ENCODE measurements at regions not wholly inside any gene's neighbourhood (a gene's known extent, or its start where the extent isn't known, plus 50 kb on each side); places are given as distances from the start of the nearest gene placed in this dataset.
A peak's percentile ranks its signal among the peaks of the same experiment; 100 is the strongest.
"Not testable (repeated sequence)": the region's sequence is repeated elsewhere in the genome, so short reads cannot be mapped to it uniquely, and the experiment has no call there.

DNA sequence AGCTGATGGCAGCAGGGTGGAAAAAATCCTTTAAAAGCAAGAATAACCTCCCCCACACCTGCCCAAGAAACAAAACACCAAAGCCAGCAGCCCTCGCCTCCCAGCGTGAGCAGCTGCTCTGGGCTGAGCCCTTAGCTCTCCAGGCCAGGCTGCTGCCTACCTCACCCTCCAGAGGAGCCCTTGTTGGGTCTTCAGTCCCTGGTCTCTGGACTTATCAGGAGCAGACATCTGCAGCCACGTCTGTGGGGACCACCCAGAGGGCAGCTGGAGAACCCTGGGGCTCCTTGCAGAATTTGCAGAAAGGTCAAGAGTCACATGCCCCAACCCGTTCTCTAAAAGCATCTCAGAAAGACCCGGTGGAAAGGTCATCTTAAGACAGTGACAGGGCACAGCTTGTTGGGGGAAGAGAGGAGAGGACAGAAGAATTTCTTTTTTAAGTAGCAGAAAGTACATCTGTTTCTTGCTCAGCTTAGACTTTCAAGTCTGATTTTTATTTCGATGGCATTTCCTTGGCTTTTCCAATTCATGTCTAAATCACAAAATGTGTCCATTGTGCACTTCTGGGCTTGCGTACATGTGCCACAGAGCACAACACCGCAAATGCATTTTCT lies 425.7 kb upstream of the NFE2L3 start:
- no peaks in the 10 kb centered on the region for H3K36me3 ChIP-seq (ENCODE audit: control insufficient read depth, insufficient read depth, low read length)
- no peak overlapping the region for H3K27ac ChIP-seq (ENCODE audit: low read depth, low read length)
- H3K27me3 ChIP-seq (ENCODE audit: control insufficient read depth, insufficient read depth, low read length) = no peaks in the 10 kb centered on the region
- H3K9ac ChIP-seq (ENCODE audit: low read length) = no peak overlapping the region
- H3K4me3 ChIP-seq (ENCODE audit: low read length) = no peak overlapping the region
- peaks cover 11% of the 10 kb centered on the region for H3K4me1 ChIP-seq (ENCODE audit: control insufficient read depth, insufficient read depth, low read length)

DNA sequence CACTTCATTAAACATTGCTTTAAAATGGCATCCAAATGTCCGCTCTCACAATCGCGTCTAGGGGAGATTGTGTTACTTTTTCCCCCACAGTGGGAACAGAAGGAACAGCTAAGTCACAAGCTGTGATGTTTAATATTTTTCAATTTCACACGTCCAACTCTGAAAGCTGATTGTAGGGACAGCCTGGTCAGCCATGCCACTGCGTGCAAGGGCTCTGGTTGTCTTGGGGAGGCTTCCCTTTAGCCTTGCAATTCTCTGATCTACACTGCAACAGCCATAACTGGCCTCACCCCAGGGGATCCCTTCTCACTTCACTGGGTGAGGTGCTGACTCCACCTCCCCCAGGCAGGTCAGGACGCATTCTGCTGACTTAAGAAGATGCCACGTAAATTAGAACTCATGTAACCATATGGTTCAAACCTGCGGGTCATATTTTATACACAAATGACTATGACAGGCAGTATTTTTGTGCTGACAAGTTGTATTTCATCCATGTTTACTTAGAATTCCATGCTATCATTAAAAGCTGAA lies 425.2 kb upstream of the NFE2L3 start:
- Histone ChIP-seq H3K36me3 (ENCODE audit: control insufficient read depth, insufficient read depth, low read length) (no peaks in the 10 kb centered on the region), H3K27ac (ENCODE audit: low read depth, low read length) (no peak overlapping the region), H3K9ac (ENCODE audit: low read length) (no peak overlapping the region), H3K4me3 (ENCODE audit: low read length) (no peak overlapping the region), H3K27me3 (ENCODE audit: control insufficient read depth, insufficient read depth, low read length) (no peaks in the 10 kb centered on the region), H3K4me1 (ENCODE audit: control insufficient read depth, insufficient read depth, low read length) (peaks cover 14% of the 10 kb centered on the region)

DNA sequence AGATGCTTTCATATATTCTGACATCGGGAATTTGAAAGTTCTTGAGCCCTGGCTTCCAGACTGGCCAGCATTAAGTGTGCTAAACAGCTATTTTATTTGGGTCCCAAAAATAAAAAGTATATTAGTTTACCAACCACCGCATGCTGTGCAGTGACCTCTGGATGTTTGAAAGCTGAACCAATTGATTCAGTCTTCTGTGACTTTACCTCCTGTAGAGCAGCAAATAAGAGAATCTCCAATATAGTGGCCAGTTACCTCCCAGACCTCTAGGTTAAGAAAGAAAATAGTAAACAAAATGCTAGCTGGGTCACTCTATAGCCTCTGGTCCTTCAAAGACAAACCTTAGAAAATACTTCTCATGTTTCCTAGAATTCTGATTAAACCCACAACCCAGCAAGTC lies 424.6 kb upstream of the NFE2L3 start:
- no peaks in the 10 kb centered on the region for H3K27me3 ChIP-seq (ENCODE audit: control insufficient read depth, insufficient read depth, low read length)
- no peak overlapping the region for H3K27ac ChIP-seq (ENCODE audit: low read depth, low read length)
- no peaks in the 10 kb centered on the region for H3K36me3 ChIP-seq (ENCODE audit: control insufficient read depth, insufficient read depth, low read length)
- H3K4me3 ChIP-seq (ENCODE audit: low read length) = no peak overlapping the region
- peaks cover 17% of the 10 kb centered on the region for H3K4me1 ChIP-seq (ENCODE audit: control insufficient read depth, insufficient read depth, low read length)
- no peak overlapping the region for H3K9ac ChIP-seq (ENCODE audit: low read length)

DNA sequence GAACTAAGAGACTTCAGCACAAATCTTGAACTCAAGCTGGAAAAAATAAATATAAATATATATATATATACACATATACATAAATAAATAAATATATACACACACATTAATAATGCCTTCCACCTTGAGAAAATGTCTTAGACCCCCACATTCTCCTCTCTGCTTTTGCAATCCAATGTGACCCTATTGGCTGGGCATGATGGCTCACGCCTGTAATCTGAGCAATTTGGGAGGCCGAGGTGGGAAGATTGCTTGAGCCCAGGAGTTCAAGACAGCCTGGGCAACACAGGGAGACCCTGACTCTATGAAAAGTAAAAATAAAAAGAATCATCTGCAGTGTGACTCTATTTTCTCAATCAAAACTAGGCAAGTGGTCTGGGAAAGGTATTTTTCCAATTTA lies 424.1 kb upstream of the NFE2L3 start:
- H3K4me3 ChIP-seq (ENCODE audit: low read length) = no peak overlapping the region
- no peak overlapping the region for H3K9ac ChIP-seq (ENCODE audit: low read length)
- no peaks in the 10 kb centered on the region for H3K36me3 ChIP-seq (ENCODE audit: control insufficient read depth, insufficient read depth, low read length)
- H3K4me1 ChIP-seq (ENCODE audit: control insufficient read depth, insufficient read depth, low read length) = peaks cover 17% of the 10 kb centered on the region
- no peak overlapping the region for H3K27ac ChIP-seq (ENCODE audit: low read depth, low read length)
- H3K27me3 ChIP-seq (ENCODE audit: control insufficient read depth, insufficient read depth, low read length) = no peaks in the 10 kb centered on the region

DNA sequence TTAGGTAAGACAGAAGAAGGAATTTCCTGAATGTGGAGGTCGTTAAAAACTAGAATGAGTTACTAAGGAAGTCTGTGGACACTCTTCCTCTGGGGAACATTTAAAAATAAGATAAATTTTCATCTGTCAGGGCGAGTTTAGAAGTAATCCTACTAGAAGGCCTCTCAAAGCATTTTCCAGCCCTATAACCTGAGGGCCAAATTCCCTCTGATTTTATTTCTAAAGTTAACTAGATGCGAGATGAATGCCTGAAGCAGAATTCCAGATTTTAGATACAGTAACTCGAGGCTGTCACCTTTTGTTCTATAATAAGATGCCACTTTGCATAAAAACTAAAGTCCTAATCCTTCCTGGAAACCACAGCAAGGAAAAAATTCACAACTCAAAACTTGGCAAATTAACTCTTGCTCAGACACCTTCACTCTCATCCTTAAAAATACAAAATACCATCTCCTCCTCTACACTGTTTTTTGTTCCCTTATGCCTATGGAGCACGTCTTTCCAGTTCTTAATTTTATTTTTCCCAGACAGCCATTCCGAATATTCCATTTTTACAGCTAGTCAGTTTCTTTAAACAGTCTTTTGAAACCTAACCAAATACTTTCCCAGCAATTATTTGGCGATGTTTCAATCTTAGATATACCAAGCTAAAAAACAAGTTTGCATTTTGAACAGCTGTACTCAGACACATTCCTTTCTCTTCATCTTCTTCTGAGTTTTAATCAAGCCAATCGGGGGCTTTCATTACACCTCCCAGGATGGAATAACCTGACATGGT lies 420.7 kb upstream of the NFE2L3 start:
- Histone ChIP-seq H3K27ac (ENCODE audit: low read depth, low read length) (peak overlapping the region; percentile 82), H3K27me3 (ENCODE audit: control insufficient read depth, insufficient read depth, low read length) (no peaks in the 10 kb centered on the region), H3K9ac (ENCODE audit: low read length) (no peak overlapping the region), H3K36me3 (ENCODE audit: control insufficient read depth, insufficient read depth, low read length) (no peaks in the 10 kb centered on the region), H3K4me1 (ENCODE audit: control insufficient read depth, insufficient read depth, low read length) (peaks cover 15% of the 10 kb centered on the region), H3K4me3 (ENCODE audit: low read length) (no peak overlapping the region)

DNA sequence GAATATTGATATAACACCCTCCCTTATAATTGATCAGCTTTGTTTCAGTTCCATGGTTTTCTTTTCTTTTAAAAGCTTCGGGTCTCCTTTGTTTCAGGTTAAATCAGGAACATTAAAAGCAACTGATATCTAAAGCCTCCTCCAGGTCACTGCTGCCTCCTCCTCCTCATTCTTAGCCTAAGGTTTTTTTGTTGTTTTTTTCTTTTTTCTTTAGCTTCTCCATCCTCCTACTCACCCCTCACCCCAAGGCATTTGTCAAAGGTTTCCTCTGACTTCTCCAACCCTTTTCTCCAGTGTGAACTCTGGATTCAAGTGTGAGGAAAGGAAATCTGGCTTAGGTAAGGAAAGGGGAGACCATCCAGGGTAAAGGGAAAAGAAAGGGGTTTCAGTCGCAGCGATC lies 420.2 kb upstream of the NFE2L3 start:
- H3K27ac ChIP-seq (ENCODE audit: low read depth, low read length) = peak overlapping the region; percentile 82
- H3K9ac ChIP-seq (ENCODE audit: low read length) = no peak overlapping the region
- H3K27me3 ChIP-seq (ENCODE audit: control insufficient read depth, insufficient read depth, low read length) = no peaks in the 10 kb centered on the region
- no peak overlapping the region for H3K4me3 ChIP-seq (ENCODE audit: low read length)
- peaks cover 15% of the 10 kb centered on the region for H3K4me1 ChIP-seq (ENCODE audit: control insufficient read depth, insufficient read depth, low read length)
- H3K36me3 ChIP-seq (ENCODE audit: control insufficient read depth, insufficient read depth, low read length) = no peaks in the 10 kb centered on the region

DNA sequence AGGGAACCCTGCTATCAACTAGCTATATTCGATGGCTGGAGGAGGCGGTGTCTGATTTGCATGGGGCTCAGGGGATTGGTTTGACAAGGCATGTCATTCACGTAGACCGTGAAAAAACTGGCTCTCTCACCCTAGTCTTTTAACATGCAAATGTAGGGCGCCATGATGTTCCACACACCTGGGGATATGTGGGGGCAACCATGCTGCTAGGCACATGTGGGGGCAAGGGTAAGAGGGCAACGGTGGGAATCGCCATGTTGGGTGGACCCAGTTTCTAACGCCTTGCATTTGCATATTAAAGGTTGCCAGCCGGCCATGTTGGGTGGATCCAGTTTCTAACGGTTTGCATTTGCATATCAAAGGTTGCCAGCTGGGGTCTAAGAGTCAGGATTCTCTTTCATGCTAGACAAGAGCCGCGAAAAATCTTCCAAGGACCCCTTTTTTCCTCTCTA lies 419.2 kb upstream of the NFE2L3 start:
- Histone ChIP-seq H3K27ac (ENCODE audit: low read depth, low read length) (no peak overlapping the region), H3K4me1 (ENCODE audit: control insufficient read depth, insufficient read depth, low read length) (peaks cover 15% of the 10 kb centered on the region), H3K27me3 (ENCODE audit: control insufficient read depth, insufficient read depth, low read length) (no peaks in the 10 kb centered on the region), H3K9ac (ENCODE audit: low read length) (no peak overlapping the region), H3K4me3 (ENCODE audit: low read length) (no peak overlapping the region), H3K36me3 (ENCODE audit: control insufficient read depth, insufficient read depth, low read length) (no peaks in the 10 kb centered on the region)

DNA sequence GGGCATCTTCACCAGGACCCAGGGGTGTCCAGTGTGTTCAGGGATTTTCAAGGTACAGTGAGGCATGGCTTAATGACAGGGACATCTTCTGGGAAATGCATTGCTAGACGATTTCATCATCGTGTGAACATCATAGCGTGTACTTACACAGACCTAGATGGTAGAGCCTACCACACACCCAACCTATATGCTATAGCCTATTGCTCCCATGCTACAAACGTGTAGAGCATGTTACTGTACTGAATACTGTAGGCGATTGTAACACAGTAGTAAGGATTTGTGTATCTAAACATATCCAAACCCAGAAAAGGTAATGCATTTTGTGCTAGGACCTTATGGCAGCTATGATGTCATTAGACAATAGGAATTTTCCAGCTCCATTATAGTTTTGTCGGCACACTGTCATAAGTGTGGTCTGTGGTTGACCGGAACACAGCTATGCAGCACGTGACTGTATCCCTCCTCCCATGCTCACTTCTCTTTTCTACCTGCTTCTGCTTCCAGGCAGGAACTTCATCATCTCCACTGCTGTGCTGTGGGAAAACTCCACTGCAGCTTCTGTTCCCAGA lies 416.2 kb upstream of the NFE2L3 start:
- no peak overlapping the region for H3K27ac ChIP-seq (ENCODE audit: low read depth, low read length)
- no peaks in the 10 kb centered on the region for H3K36me3 ChIP-seq (ENCODE audit: control insufficient read depth, insufficient read depth, low read length)
- no peak overlapping the region for H3K4me3 ChIP-seq (ENCODE audit: low read length)
- H3K4me1 ChIP-seq (ENCODE audit: control insufficient read depth, insufficient read depth, low read length) = peaks cover 11% of the 10 kb centered on the region
- H3K27me3 ChIP-seq (ENCODE audit: control insufficient read depth, insufficient read depth, low read length) = no peaks in the 10 kb centered on the region
- no peak overlapping the region for H3K9ac ChIP-seq (ENCODE audit: low read length)

DNA sequence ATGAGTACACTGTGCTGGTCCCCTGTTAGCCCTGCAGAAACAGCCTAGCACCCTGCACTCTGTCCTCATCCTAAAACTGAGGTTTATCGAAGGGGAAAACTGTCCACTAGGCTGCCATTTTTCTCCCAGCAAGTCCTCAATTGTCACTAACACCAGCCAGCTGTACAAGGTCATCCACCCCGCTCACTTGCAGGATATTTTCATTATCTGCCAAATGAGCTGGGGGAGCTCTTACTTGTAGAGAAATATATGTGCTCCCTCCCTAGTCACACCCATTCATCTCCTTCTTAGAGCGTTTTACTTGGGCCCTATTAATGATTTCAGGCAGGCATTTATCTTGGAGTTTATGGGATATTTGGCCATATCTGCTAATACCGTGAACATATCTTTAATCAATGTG lies 413.5 kb upstream of the NFE2L3 start:
- Histone ChIP-seq H3K27ac (ENCODE audit: low read depth, low read length) (no peak overlapping the region), H3K9ac (ENCODE audit: low read length) (no peak overlapping the region), H3K4me1 (ENCODE audit: control insufficient read depth, insufficient read depth, low read length) (no peaks in the 10 kb centered on the region), H3K4me3 (ENCODE audit: low read length) (no peak overlapping the region), H3K36me3 (ENCODE audit: control insufficient read depth, insufficient read depth, low read length) (no peaks in the 10 kb centered on the region), H3K27me3 (ENCODE audit: control insufficient read depth, insufficient read depth, low read length) (no peaks in the 10 kb centered on the region)

DNA sequence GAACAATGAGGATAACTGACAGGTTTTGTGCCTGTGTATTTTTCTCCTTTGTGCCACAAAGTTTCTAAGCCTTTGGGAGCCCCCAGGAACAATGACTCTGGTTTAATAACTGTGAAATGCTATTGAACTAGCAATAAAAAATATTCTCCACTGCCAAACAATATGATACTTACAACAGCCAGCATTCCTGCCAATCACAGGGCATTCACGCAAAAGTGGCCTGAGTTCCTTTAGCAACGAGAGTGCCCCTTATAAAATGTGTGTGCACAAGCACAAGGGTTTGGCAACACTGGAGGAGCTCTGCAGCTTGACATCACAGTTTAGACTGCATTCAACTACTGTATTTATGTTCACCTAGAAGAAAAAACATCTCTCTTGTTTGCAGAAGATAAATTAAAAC lies 412.9 kb upstream of the NFE2L3 start:
- Histone ChIP-seq H3K4me1 (ENCODE audit: control insufficient read depth, insufficient read depth, low read length) (no peaks in the 10 kb centered on the region), H3K4me3 (ENCODE audit: low read length) (no peak overlapping the region), H3K27ac (ENCODE audit: low read depth, low read length) (no peak overlapping the region)

DNA sequence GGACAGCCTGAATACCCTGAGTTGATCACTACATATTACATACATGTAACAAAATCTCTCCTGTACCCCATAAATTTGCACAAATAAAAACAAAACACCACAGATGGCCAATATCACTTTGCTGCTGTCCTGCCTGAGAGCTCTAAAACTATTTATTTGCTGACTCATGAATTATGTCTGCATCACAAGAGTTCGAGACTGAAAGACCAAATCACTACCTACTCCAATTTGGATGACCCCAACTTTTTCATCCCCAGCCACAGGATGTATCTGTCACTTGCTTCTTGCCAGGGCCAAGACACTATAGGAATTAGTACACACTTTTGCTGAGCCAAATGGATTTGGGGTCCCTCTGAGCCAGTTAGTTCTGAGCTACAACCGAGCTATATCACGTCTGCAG lies 409.7 kb upstream of the NFE2L3 start:
- Histone ChIP-seq H3K9ac (ENCODE audit: low read length) (no peak overlapping the region), H3K36me3 (ENCODE audit: control insufficient read depth, insufficient read depth, low read length) (no peaks in the 10 kb centered on the region), H3K4me1 (ENCODE audit: control insufficient read depth, insufficient read depth, low read length) (no peaks in the 10 kb centered on the region), H3K4me3 (ENCODE audit: low read length) (no peak overlapping the region), H3K27ac (ENCODE audit: low read depth, low read length) (no peak overlapping the region), H3K27me3 (ENCODE audit: control insufficient read depth, insufficient read depth, low read length) (no peaks in the 10 kb centered on the region)

More for the DNA sequence above, 412.9 kb upstream of the NFE2L3 start:
- Histone ChIP-seq H3K9ac (ENCODE audit: low read length) (no peak overlapping the region), H3K27me3 (ENCODE audit: control insufficient read depth, insufficient read depth, low read length) (no peaks in the 10 kb centered on the region), H3K36me3 (ENCODE audit: control insufficient read depth, insufficient read depth, low read length) (no peaks in the 10 kb centered on the region)

DNA sequence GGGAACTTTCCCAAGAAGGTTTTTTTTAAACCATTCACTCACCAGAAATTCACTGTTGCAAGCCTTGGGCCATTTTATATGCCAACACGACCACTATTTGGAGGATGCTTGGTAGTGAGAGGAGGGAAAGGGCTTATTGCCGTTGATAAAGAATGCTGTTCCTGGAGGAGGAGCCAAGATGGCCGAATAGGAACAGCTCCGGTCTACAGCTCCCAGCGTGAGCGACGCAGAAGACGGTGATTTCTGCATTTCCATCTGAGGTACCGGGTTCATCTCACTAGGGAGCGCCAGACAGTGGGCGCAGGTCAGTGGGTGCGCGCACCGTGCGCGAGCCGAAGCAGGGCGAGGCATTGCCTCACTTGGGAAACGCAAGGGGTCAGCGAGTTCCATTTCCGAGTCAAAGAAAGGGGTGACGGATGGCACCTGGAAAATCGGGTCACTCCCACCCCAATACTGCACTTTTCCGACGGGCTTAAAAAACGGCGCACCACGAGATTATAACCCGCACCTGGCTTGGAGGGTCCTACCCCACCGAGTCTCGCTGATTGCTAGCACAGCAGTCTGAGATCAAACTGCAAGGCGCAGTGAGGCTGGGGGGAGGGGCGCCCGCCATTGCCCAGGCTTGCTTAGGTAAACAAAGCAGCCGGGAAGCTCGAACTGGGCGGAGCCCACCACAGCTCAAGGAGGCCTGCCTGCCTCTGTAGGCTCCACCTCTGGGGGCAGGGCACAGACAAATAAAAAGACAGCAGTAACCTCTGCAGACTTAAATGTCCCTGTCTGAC lies 408.1 kb upstream of the NFE2L3 start:
- H3K9ac ChIP-seq (ENCODE audit: low read length); H3K36me3 ChIP-seq (ENCODE audit: control insufficient read depth, insufficient read depth, low read length); H3K4me3 ChIP-seq (ENCODE audit: low read length); H3K27ac ChIP-seq (ENCODE audit: low read depth, low read length); H3K4me1 ChIP-seq (ENCODE audit: control insufficient read depth, insufficient read depth, low read length); H3K27me3 ChIP-seq (ENCODE audit: control insufficient read depth, insufficient read depth, low read length): not testable (repeated sequence)

All from rectal smooth muscle tissue (tissue), 1 donor.